ENCODE measurements at regions not wholly inside any gene's neighbourhood (a gene's known extent, or its start where the extent isn't known, plus 50 kb on each side); places are given as distances from the start of the nearest gene placed in this dataset.
A peak's percentile ranks its signal among the peaks of the same experiment; 100 is the strongest.

- DNase-seq: no peak
These were observed 102.8 kb upstream of the RET start for GRCh38 chr10:42973870-42974692.

DNA sequence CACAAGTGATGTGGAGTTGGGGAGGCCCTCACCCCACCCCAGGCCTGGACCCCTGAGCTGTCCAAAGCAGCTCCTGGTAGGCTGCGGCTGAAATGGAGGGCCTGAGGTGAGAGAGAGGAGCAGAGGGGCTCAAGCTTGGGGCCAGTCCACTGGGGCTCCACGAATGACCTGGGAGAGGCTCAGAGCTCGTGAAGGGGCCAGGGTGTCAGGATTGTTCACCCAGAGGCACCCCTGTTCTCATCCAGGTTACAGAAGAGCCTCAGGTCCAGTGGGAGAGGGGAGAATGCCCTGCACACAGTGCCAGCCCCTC, 102.2 kb upstream of the RET start:
- no peak for DNase-seq

GRCh38 chr10:42975005-42975493, 101.8 kb upstream of the RET start:
- DNase-seq: peak; percentile 62

DNA sequence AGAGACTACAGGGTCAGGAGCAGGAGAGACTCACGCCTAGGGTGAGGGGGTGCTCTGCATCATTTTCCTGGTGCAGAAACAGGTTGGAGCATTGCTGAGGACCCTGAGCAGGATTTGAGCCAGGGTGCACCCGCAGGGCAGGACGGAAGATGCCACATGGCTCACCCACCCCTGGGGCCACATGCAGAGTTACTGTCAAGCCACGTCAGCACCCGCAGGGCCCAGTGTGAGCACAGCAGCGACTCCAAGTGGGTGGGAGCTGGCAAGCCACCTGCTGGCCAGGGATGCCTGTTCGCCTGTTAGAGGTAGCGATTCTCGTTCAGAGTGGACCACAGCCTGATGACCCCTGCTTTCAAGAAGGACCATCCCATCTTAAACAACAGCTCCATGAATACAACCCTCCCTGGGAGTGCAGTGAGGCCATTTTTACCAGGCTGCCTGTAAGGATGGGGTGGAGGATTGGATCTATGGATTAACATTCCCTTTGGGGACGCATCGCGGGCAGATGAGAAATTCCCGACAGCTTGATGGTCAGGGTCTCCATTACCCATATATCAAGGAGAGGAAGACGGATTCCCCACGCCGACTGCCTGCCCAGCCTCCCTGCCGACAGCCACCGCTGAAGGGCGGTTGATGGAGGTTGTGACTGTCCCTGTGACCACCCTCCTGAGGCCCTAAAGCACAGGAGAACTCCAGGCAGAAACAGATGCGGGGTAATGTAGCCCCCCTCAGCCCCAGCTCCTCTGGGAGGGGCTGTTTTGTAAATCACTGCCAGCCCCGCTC, 101.1 kb upstream of the RET start:
- DNase-seq: peak; percentile 42

DNA sequence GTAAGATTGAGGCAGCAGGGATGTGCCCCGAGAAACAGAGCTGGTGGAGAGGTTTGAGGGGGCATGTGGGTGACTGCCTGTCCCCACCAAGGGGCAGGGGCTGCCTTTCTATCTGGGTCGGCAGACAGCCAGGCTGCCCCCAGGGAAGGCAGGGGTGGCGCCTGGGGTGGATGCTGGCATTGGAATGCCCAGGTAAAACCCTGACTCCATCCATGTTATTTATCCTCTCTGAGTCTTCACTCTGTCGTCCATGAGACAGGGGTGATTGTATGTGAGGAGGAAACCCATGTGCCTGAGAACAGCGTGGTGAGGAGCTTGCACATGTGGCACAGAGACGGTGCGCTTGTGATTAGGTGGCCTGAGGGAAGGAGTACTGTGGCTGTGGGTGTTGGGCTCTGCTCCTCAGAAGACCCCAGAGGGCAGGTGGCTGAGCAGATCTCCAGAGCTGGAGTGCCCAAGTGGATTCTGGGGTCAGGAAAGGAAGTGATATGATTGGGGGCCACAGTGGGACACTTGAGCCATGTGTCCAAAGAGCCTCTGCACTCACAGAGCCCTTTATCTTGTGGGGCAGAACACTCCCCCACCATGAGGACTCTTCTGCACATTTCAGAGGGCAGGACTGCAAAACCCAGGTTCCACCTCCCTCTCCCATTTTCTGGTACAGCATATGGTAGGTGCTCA, 100.4 kb upstream of the RET start:
- peak; percentile 16 for DNase-seq

- DNase-seq: no peak
These were observed 99.8 kb upstream of the RET start for GRCh38 chr10:42977032-42977416.

DNA sequence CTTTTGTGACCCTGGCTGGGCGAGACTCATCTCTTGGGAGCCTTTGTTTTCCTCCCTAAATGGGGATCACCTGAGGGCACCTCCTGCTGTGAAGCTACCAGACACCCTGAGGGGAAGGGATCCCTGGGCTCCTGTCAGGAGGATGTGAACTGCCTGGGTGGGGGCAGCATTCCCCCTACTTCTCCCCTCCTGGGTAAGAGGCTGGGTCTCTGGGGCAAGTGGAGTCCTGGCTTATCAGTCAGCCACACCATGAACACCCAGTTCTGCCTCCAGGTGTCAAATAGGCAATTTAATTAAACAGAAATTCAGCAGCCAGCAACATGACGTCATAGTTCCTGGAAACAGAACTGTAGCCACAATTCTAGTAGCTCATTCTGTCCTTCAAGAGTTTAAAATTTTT, 97.7 kb upstream of the RET start:
- DNase-seq: no peak

DNA sequence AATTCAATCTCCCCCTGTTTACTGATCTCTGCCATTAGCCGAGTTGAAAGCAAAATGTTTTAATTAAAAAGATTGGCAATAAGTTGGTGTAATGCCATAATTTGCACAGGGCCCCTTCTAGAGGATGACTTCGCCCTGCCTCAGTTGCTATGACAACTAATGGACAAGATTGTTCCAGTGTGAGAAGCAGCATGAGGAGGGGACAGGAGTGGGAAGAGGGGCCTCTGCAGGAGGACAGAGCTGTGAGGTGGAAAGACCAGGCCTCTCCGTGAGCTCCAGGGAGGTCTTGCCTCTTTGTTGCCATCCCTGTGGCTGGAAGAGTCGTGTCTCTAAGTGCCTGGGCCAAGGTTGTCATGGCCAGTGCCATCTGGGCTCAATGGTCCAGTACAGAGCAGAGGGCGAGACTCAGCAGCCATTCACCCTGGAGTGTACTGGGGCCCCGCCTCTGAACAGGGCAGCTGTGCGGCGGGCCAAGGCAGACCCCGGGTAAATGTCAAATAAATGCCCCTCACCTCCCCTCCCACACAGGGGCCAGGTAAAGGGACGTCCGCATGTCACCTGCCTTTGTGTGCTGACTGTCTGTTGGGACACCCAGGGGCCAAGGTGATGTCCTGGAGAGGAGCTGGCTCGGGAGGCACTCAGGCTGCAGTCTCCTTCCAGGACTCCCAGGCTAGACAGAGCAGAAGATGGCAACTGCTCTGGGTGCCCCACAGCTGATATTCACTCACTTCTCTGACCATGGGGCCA, 97.0 kb upstream of the RET start:
- no peak for DNase-seq

- DNase-seq: no peak
These were observed 96.1 kb upstream of the RET start for GRCh38 chr10:42980553-42981357.

DNA sequence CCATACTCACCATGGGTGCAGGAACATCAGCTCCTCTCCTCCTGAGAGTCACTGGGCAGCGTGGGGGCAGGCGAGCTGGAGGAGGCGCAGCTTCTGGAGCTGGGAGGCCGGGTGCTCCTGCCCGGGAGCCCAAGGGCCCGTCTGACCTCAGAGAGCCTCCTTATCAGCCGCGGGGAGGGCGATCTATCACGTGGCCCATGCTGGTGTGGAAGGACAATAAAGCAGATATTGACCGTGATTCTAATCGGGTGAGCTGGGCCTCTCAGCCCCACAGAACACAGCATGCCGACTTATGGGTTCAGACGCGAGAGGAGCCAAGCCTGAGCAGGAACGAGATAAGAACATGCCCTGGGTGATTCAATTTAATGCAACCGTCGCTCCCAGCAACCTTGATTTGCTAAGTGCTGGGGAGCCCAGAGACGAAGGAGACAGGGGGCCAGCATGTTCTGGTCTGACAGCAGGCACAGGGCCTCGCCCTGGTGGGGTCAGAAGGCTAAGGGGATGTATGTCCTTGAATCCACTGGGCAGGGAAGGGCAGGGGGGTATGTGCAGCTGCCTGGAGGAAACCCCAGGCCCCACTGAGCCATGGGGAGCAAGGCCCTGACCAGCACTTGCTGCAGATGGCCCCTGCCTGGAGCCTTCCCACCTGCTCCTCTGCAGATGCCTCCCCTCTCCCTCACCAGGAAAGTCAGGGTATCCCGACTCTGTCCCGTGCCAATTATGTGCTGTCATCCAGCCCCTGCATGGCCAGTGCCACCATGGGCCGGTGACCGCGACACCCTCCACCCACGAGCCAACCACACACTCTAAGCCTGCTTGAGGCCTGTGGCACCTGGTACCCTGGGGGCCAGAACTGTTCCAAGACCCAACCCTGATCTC, 95.3 kb upstream of the RET start:
- no peak for DNase-seq

- DNase-seq: no peak
These were observed 93.9 kb upstream of the RET start for GRCh38 chr10:42982891-42983506.

GRCh38 chr10:42983591-42983990, 93.3 kb upstream of the RET start:
- DNase-seq: no peak

DNA sequence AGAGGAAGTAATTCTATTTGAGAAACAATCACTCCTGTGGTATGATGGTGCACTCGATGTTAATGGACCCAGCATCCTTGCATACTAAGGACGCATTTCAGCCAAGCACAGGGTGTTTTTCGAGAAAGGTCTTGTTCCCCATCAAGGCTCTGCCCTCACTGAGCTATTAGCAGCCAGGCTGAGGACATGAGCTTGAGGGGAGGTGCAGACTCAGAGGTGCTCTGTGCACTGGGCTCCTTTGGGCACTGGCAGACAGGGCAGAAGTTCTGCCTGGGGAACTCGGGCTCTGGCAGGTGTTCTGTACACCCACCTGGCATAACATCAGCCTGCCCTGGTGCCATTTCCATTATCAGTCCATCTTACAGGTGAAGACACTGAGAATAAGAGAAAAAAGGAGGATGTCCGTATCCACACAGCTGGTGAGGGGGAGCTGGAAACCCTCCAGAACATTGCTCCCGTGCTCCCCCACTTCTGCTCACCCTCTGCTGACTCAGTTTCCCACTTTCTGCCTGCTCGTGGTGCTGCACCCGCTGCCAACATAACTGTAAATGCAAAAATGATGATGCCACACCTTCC, 92.7 kb upstream of the RET start:
- DNase-seq: no peak

- no peak for DNase-seq
These were observed 92.0 kb upstream of the RET start for GRCh38 chr10:42984761-42985325.

GRCh38 chr10:42985436-42986316, 91.2 kb upstream of the RET start:
- no peak for DNase-seq

DNA sequence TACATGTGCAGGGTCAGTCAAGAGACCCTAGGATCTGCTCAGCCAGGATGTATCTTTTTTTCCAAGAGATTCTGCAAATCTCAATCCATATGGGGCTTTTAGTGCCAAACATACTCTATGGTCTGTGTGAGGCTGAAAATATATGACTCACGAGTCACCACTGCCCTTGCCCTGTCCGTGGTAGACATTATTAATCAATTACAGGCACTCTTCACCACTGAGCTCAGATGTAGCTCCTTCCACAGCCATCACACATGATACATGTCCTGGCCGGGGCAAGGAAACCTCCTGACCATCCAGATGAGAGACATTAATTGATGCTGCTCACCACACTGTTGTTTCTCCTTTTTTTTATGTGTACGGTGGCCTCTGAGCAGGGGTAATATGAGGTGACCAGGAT, 90.2 kb upstream of the RET start:
- no peak for DNase-seq

DNA sequence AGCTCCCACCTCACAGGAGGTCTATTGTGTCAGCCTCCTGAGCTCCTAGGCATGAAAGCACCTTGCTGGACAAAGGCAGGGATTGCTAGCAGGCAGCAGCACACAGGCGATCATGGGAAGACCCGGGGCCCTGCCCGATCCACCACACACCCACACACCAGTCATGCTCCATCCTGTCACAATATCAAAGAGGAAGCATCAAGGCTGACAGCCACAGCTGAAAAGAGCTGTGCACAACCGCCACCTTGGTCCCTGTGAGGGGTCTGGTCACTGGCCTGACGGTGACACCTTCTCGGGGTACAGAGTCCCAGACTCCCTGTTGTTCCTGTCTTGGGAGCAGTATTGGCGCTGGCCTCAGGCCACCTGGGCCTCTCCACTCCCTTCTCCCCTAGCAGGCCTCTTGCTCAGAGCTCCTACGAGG, 89.7 kb upstream of the RET start:
- DNase-seq: peak; percentile 6

DNA sequence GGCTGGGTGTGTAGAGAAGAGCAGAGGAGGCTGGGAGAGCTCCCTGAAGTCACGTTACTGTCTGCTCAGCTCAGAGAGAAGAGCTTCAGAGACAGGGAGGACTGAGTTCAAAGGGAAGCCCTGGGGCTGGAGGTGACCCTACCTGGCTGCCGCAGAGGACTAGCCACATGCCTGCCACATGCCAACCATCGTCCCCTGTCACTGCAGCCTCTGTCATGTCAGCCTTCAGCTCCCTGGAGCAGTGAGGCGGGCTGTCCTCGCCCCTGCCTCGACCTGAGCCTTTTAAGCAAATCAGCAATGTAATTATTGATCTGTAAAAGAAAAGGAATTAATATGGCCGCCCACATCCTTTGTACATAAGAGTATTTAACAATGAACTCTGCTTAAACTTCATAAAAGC, 89.3 kb upstream of the RET start:
- no peak for DNase-seq

DNA sequence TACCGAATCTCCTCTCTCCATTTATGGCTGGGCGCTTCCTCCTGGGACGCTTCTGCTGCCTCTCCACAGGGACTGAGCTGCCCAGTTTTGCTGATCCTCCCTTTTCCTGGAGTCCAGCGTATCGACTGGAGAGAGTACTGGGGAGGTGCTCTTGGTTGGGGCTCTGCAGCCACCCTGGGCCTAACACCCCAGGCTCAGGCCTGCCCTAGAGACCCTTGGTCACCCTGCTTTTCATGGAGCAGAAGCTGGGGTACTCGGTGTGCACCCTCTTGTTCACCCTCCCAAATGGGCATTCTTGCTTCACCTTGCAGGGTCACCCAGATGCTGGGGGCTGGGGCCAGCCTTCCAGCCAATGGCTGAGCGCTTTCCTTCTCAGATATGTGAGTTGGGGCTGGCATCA, 88.8 kb upstream of the RET start:
- DNase-seq: no peak
